ENCODE measurements at regions not wholly inside any gene's neighbourhood (a gene's known extent, or its start where the extent isn't known, plus 50 kb on each side); places are given as distances from the start of the nearest gene placed in this dataset.

GRCh38 chr9:117543089-117543488 lies 128.2 kb upstream of the ASTN2 start (continued):
- no peak for TF ChIP-seq EP300 (IDR thresholded peaks at IDR 0.05; ENCODE audit: borderline replicate concordance in 1 of 2, low read depth in 2 of 2, low read length in 2 of 2)
- no peak for TF ChIP-seq TCF12 (IDR thresholded peaks at IDR 0.05; ENCODE audit: low read depth, low read length)
- TF ChIP-seq, protein P1, sequence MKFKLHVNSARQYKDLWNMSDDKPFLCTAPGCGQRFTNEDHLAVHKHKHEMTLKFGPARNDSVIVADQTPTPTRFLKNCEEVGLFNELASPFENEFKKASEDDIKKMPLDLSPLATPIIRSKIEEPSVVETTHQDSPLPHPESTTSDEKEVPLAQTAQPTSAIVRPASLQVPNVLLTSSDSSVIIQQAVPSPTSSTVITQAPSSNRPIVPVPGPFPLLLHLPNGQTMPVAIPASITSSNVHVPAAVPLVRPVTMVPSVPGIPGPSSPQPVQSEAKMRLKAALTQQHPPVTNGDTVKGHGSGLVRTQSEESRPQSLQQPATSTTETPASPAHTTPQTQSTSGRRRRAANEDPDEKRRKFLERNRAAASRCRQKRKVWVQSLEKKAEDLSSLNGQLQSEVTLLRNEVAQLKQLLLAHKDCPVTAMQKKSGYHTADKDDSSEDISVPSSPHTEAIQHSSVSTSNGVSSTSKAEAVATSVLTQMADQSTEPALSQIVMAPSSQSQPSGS (IDR thresholded peaks at IDR 0.05; ENCODE audit: low read length), result no peak
- no peak for TF ChIP-seq CHD1 (IDR thresholded peaks at IDR 0.05; ENCODE audit: low read depth, low read length)
- TF ChIP-seq GTF2F1 (IDR thresholded peaks at IDR 0.05; ENCODE audit: borderline replicate concordance, low read depth, low read length), result no peak
- TF ChIP-seq ZNF274 (IDR thresholded peaks at IDR 0.05; ENCODE audit: borderline replicate concordance, extremely low read depth, low read length), result no peak
